Keratinocyte (primary cell): ENCODE measurements at regions not wholly inside any gene's neighbourhood (a gene's known extent, or its start where the extent isn't known, plus 50 kb on each side); places are given as distances from the start of the nearest gene placed in this dataset.

Experiments used
- CTCF ChIP-seq, 3 experiments: IDR thresholded peaks in 1 of 3; conservative IDR thresholded peaks in 1 of 3; optimal IDR thresholded peaks in 1 of 3; 2 replicates in 2 of 3; 3 replicates in 1 of 3; pipeline versions ENCODE3 to v1.5.1; 2011; ENCODE audit warnings: low read length in 3 of 3, mild to moderate bottlenecking in 3 of 3, moderate library complexity in 2 of 3, control low read depth in 1 of 3, inconsistent platforms in 1 of 3; ENCODE audit not compliant: insufficient read depth in 2 of 3; ENCODE audit errors: extremely low read depth in 1 of 3
- EZH2 ChIP-seq: IDR thresholded peaks from one replicate; pipeline ENCODE4 v1.6.1; 2012; ENCODE audit warnings: inconsistent platforms, mild to moderate bottlenecking, low read length, moderate library complexity

GRCh38 chr2:8343031-8343430 is 338.8 kb upstream of the ID2 start:
- no peak for TF ChIP-seq CTCF (optimal IDR thresholded peaks at IDR 0.05 in 1 of 3, IDR thresholded peaks at IDR 0.05 in 1 of 3, conservative IDR thresholded peaks at IDR 0.05 in 1 of 3; ENCODE audit: extremely low read depth in 1 of 3, insufficient read depth in 2 of 3, low read length in 3 of 3)
- TF ChIP-seq EZH2, result no peak
